ENCODE measurements at regions not wholly inside any gene's neighbourhood (a gene's known extent, or its start where the extent isn't known, plus 50 kb on each side); places are given as distances from the start of the nearest gene placed in this dataset.

GRCh38 chr16:26992666-26993349 is 73.9 kb upstream of the C16orf82 start:
- DNase-seq (ENCODE audit: low read depth in 2 of 2), result no peak
- TF ChIP-seq, protein P1, sequence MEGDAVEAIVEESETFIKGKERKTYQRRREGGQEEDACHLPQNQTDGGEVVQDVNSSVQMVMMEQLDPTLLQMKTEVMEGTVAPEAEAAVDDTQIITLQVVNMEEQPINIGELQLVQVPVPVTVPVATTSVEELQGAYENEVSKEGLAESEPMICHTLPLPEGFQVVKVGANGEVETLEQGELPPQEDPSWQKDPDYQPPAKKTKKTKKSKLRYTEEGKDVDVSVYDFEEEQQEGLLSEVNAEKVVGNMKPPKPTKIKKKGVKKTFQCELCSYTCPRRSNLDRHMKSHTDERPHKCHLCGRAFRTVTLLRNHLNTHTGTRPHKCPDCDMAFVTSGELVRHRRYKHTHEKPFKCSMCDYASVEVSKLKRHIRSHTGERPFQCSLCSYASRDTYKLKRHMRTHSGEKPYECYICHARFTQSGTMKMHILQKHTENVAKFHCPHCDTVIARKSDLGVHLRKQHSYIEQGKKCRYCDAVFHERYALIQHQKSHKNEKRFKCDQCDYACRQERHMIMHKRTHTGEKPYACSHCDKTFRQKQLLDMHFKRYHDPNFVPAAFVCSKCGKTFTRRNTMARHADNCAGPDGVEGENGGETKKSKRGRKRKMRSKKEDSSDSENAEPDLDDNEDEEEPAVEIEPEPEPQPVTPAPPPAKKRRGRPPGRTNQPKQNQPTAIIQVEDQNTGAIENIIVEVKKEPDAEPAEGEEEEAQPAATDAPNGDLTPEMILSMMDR (IDR thresholded peaks at IDR 0.05; ENCODE audit: low read depth, low read length), result no peak
- no peak overlapping the region for H3K4me3 ChIP-seq (replicated peaks in 1 of 2; ENCODE audit: low read depth in 2 of 2, low read length in 2 of 2)

DNA sequence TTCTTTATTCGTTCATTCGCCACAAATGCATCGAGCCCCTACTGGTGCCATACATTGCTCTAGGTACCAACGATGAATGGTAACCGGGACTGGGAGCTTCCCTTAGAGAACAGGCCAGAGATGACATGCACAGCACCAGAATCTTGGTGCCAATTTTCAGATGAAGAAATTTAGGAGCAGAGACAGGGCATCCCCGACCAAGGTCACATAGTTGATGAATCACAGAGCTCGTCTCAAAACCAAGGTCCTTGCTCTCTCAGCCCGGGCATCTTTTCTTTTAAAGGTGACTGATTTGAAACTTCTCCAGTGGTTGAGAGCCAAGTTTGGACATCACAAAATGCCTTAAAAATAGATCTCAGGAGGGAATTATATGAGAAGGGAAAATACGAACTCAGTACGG is 73.2 kb upstream of the C16orf82 start:
- DNase-seq (ENCODE audit: low read depth in 2 of 2), result no peak
- TF ChIP-seq, protein P1 (IDR thresholded peaks at IDR 0.05; ENCODE audit: low read depth, low read length), result no peak
- no peak overlapping the region for H3K4me3 ChIP-seq (replicated peaks in 1 of 2; ENCODE audit: low read depth in 2 of 2, low read length in 2 of 2)

DNA sequence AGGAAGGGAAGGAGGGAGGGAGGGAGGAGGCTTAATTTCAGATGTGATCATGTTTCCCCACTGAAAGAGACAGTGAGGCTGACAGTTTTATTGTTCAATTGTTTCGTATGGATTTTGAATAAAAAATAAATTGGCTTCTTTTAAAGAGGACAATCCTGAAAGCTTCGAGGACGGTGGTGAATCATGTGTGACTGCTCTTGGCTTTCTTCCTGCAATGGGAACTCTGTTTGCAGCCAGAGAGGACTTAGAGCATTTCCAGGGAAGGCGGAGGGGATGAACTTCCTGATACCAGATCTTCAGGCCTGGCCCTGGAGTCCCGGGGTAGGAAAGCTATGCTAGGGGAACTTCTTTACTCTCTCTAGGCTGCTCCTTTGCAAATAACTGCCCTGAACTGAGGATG is 72.8 kb upstream of the C16orf82 start:
- TF ChIP-seq, protein P1 (IDR thresholded peaks at IDR 0.05; ENCODE audit: low read depth, low read length), result no peak
- H3K4me3 ChIP-seq (replicated peaks in 1 of 2; ENCODE audit: low read depth in 2 of 2, low read length in 2 of 2), result no peak overlapping the region
- DNase-seq (ENCODE audit: low read depth in 2 of 2), result peak; percentile 25 to 29

GRCh38 chr16:26995522-26995921 is 71.2 kb upstream of the C16orf82 start:
- no peak for DNase-seq (ENCODE audit: low read depth in 2 of 2)
- TF ChIP-seq, protein P1 (IDR thresholded peaks at IDR 0.05; ENCODE audit: low read depth, low read length), result no peak
- no peak overlapping the region for H3K4me3 ChIP-seq (replicated peaks in 1 of 2; ENCODE audit: low read depth in 2 of 2, low read length in 2 of 2)

DNA sequence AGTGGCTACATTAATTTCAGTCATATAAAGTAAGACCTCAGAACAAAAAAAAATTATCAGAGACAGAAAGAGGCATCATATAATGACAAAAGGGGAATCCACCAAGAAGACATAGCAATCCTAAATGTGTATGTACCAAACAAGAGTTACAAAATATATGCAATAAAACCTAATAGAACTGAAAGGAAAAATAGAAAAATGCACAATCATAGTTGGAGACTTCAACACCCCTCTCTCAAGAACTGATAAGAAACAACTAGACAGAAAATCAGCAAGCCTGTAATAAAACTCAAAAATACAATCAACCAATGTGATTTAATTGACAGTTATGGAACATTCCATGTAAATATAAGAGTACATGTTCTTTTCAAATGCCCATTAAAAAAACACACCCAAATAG is 61.3 kb upstream of the C16orf82 start:
- no peak overlapping the region for H3K4me3 ChIP-seq (replicated peaks in 1 of 2; ENCODE audit: low read depth in 2 of 2, low read length in 2 of 2)
- DNase-seq (ENCODE audit: low read depth in 2 of 2), result no peak
- TF ChIP-seq, protein P1 (IDR thresholded peaks at IDR 0.05; ENCODE audit: low read depth, low read length), result no peak

All from cardiac fibroblast (primary cell).